NCI-H1694 treated with DMSO at 0.1 percent for 48 hours (cell line): ENCODE measurements at regions not wholly inside any gene's neighbourhood (a gene's known extent, or its start where the extent isn't known, plus 50 kb on each side); places are given as distances from the start of the nearest gene placed in this dataset.

Experiments
- DNase-seq: peaks from one replicate; lab custom pipeline; 2025; lab: John Stamatoyannopoulos, UW

DNA sequence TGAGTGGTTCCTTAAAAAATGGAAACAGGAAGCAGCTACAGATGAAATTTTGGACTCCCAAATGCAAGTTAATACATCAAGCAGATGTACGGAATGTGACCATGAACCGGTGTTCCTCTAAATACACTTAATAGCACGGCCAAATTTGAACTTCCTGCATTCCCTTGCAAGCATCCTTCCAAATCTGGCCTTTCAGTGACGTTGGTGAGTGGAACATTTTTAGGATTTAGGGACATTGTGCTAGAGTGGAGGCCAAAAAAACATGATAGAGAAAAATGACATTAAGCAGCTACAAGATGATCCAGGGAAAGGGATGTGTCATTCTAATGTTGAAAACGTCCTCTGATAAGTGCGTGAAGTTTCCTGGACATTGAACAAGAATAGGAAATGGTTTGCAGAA is 62.1 kb downstream of the CTAGE1 start:
- DNase-seq, result no peak

DNA sequence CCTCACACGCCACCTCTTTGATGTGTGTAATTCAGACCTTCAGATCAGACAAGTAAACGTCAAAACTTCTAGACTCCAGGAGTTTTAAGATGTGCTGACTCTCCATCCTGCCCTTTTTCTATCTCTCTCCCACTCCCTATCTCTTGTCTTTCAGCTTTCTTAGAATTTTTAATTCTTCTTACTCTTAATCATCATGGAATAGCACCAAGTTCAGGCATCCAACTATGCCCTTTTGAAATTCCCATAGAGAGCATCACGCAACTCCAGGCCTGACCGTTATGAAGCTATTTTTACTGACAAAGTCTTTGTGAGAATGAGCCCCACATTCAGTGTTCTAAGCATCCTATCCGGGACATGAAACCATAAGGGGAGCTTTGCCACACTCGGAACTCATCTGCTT is 62.6 kb downstream of the CTAGE1 start:
- no peak for DNase-seq

DNA sequence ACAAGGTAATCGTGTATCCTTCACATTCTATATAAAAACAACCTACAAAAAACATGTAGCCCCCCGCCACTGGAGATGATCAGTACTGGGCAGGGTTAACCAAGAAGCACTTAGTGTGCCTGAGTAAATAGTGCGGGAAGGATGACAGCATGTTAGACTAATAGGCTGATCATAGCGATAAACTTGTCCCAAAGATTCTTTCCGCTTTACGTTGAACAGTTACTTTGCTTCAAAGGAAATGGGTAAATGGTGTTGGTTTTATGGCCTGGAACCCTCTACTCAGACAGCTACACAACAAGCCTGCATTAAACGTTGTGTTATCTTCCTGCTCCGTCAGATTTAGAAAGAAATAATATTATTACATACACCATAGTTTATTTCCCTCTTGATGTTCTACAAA is 67.7 kb downstream of the CTAGE1 start:
- no peak for DNase-seq

DNA sequence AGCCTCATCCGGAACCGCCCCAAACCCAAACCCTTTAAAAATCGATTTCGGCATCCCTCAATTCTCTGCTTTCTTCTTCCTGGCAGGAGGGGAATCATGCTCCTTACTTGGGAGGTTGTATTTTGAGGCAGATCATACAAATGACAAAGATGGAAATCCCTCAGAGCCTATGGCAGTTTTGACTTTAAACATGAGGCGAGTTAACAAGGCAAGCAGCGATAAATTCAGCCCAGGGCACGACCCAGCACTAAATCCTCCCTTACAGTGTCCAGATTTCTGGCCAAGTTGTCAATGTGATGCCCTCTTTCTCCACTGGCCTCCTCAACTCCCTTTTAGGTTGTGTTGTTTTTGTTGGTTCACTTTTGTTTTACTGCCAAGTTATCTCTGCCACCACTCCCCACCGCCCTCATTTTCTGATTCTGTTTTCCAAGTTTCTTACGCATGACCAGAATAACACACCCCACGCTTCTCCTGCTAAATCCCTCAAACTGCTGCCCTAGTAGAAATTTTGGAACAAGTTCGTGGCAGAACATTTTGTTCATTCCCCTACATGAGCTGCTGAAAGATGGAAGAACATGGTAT is 68.3 kb downstream of the CTAGE1 start:
- no peak for DNase-seq

DNA sequence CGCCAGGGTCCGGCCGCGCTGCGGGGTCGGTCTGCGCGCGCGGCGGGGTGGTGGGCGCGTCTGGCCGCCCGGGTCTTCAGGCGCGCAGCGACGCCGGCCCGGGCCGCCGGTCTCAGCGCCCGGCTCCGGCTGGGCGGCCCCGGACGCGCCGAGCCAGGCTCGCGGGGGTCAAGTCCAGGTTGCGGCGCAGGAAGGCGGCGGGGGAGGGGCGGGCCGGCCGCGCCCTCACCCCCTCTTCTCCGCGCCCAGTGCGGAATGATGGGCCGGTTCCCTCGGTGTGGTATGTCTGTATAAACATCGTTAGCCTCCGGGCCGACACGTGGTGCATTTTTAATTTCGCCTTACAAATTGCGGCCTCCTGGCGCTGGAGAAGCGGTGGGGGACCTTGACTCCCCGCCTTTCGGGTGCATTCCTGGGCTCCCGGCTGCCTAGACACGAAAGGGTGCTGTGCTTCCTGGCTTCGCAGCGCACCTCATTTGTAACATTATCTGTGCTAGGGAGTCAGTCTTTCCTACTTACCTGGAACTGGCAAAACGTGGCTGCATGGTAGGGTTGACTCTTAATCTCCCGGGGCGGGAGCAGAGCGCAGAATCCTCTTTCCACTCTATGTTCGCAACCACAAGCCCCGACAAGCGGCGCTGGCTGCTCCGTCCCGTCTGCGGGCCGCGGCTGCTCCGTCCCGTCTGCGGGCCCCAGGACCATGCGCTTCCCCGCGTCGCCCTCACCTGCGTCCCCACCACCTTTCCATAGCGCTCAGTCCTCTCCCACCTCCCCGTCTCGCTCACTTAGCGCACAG is 69.0 kb downstream of the CTAGE1 start:
- DNase-seq, result no peak

- no peak for DNase-seq
Observed at GRCh38 chr18:22347606-22348511, 69.9 kb downstream of the CTAGE1 start.

GRCh38 chr18:22346953-22347605 is 70.6 kb downstream of the CTAGE1 start:
- DNase-seq, result no peak

- DNase-seq, result no peak
Observed at GRCh38 chr18:22346401-22346952, 71.2 kb downstream of the CTAGE1 start.

DNA sequence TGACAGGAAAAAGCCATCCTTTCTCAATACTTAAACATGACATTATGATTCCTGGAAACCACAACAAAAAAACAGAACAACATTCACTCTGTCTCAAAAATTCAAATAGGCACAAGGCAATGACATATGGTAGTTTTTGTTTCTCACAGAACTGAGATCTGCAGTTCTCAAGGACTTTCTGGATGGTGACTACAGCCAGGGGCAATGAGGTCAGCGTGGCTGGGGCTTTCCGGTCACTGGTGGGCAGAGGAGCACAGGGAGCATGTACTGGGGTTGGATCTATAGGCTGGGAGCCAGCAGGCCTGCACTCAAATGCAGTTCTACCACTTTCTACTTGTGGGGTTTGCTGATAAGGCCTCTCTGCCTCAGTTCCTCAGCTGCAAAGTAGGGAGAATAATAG is 72.0 kb downstream of the CTAGE1 start:
- no peak for DNase-seq

GRCh38 chr18:22344908-22345670 is 72.6 kb downstream of the CTAGE1 start:
- no peak for DNase-seq

DNA sequence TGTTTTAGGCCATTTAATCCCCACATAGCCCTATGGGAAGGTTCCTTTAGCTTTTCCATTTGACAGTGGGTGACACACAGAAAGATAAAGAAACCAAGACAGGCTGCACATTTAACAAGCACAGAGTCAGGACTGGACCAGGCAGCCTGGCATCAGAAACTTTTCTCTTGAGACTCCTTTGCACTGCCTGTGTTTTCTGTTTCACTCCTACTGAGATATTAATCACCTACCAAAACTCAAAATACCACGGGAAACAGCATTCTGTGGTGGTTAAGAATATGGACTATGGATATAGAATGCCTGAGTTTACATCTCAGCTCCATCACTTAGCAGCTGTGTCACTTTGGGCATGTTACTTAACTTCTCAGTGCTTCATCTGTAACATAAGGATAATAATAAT is 73.3 kb downstream of the CTAGE1 start:
- DNase-seq, result no peak

DNA sequence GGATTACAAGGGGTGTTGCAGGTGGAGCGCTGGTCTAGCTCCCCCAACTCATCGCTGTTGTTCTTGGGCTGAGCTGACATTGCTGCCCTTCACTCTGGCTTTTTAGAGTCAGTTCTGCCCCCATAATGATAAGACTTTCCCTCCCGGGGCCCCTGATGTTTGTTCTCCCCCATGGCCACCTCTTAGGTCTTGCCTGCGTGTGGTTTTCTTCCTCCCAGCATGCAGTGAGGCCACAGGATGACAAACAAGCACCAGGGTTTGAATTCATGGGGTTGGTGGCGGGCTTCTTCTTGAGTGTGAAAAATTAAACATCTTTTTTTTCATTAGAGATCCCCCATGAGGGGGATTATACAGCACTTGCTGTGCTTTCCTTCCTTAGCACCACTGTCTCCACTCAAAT is 74.1 kb downstream of the CTAGE1 start:
- DNase-seq, result no peak

GRCh38 chr18:22342625-22343024 is 75.1 kb downstream of the CTAGE1 start:
- DNase-seq, result no peak

- DNase-seq, result no peak
Observed at GRCh38 chr18:22340331-22340730, 77.4 kb downstream of the CTAGE1 start.

GRCh38 chr18:22339913-22340312 is 77.8 kb downstream of the CTAGE1 start:
- DNase-seq, result no peak

DNA sequence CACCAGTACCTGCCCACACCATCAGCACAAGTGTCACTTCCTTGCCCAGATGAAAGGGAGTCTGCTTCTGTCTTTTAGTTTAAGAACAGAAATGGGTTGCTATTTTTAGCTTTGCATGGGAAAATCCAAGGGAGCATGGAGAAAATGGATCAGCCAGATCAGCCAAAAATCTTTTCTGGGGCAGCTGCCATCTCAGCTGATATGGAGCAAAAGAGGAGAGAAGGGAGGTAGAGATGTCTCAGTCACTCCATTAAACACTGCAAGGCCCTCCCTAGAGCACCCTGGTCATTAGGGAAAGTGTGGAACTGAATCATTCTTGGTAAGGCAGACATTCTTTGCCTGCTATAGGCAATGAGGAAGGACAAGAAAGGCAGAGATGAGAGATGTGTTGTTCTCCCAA is 79.9 kb downstream of the CTAGE1 start:
- no peak for DNase-seq

- DNase-seq, result no peak
Observed at GRCh38 chr18:22337306-22337705, 80.4 kb downstream of the CTAGE1 start.

GRCh38 chr18:22336406-22336805 is 81.3 kb downstream of the CTAGE1 start:
- no peak for DNase-seq

GRCh38 chr18:22335731-22336198 is 82.0 kb downstream of the CTAGE1 start:
- no peak for DNase-seq

DNA sequence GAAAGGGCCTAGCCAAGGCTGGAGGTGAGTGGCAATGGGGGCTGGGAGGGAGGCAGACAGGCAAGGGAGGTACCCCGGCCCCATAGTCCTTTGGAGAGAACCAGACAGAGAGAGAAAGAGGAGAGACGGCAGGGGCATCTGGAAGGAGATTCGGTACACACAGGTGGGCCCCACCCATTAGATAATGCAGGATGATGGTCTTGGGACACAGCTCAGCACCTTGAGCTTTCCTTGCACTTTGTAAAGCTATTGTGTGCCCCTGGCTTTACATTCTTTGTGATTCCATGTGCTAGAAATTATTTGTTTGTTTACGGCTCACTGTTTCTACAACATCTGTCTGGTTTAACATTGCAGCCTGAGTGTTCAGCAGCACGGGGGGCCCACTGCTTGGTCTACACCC is 83.1 kb downstream of the CTAGE1 start:
- no peak for DNase-seq

- DNase-seq, result no peak
Observed at GRCh38 chr18:22332590-22332989, 85.1 kb downstream of the CTAGE1 start.
